GM12878 (cell line): ENCODE measurements at regions not wholly inside any gene's neighbourhood (a gene's known extent, or its start where the extent isn't known, plus 50 kb on each side); places are given as distances from the start of the nearest gene placed in this dataset.

Source experiments
- ATAC-seq: fragments of 200-7000 bp; cut with Tn5 transposase; 3 replicates; pipeline ENCODE4 v1.9.1; 2020; ENCODE audit warnings: mild to moderate bottlenecking, moderate library complexity
- BruUV-seq: library from RNA; stranded (reverse); fragments of 400-500 nt; replicated peaks from 2 replicates; lab custom pipeline; 2021; lab: Mats Ljungman, UMichigan
- CTCF ChIA-PET: fragments of 300-600 bp; sonication (Branson Sonifier 250); formaldehyde crosslinking; extraction: SDS; loops from one replicate; lab custom pipeline; 2021; ENCODE audit warnings: inconsistent platforms; lab: Yijun Ruan, JAX
- POLR2A ChIA-PET: fragments of 350-600 bp; formaldehyde crosslinking; extraction: SDS; loops from one replicate; lab custom pipeline; 2021; ENCODE audit warnings: inconsistent platforms; lab: Charles Lee
- RAD21 ChIA-PET: fragments of 300-600 bp; sonication (Branson Sonifier 250); formaldehyde crosslinking; loops from one replicate; lab custom pipeline; 2023; ENCODE audit warnings: antibody characterized with exemption; ENCODE audit not compliant: unreplicated experiment; lab: Charles Lee
- SMC1A ChIA-PET: fragments of 300-600 bp; sonication (Branson Sonifier 250); formaldehyde crosslinking; loops from one replicate; lab custom pipeline; 2023; ENCODE audit not compliant: unreplicated experiment, uncharacterized antibody; lab: Charles Lee
- DNase-seq: peaks from one replicate; pipeline ENCODE4 v3.0.0-alpha.2; 2011; ENCODE audit warnings: low read depth, low spot score
- FAIRE-seq: peaks from 3 replicates; lab custom pipeline; 2011; peaks lifted over from hg19 to GRCh38; lab: Jason Lieb, UNC
- H2AFZ ChIP-seq: 2 replicates; pipeline ENCODE4 v1.6.0; 2011; ENCODE audit warnings: low read depth, low read length, control low read depth; ENCODE audit not compliant: control insufficient read depth
- H3K27ac ChIP-seq: 2 replicates; pipeline ENCODE4 v1.5.1; 2011; ENCODE audit warnings: control low read depth; ENCODE audit not compliant: control insufficient read depth, insufficient read depth
- H3K27me3 ChIP-seq, 2 experiments: replicated peaks in 1 of 2; 2 replicates each; pipeline versions ENCODE4 v1.6.0 to v1.6.1; 2011; ENCODE audit warnings: low read length in 1 of 2; ENCODE audit not compliant: control insufficient read depth in 2 of 2, insufficient read depth in 2 of 2
- H3K36me3 ChIP-seq, 2 experiments: 2 replicates each; pipeline ENCODE4 v1.5.1; 2011; ENCODE audit warnings: low read length in 1 of 2; ENCODE audit not compliant: control insufficient read depth in 2 of 2, insufficient read depth in 2 of 2
- H3K4me1 ChIP-seq: 2 replicates; pipeline ENCODE4 v1.6.1; 2011; ENCODE audit warnings: mild to moderate bottlenecking, low read length, moderate library complexity, mixed read lengths; ENCODE audit not compliant: control insufficient read depth, insufficient read depth
- H3K4me2 ChIP-seq: 2 replicates; pipeline ENCODE4 v1.6.0; 2011; ENCODE audit warnings: control low read depth; ENCODE audit not compliant: control insufficient read depth, insufficient read depth
- H3K4me3 ChIP-seq: fragments of 200-600 bp; sonication (generic); 2 replicates; pipeline ENCODE4 v1.5.1; 2016
- H3K79me2 ChIP-seq: 2 replicates; pipeline ENCODE4 v1.6.0; 2011; ENCODE audit warnings: low read length; ENCODE audit not compliant: control insufficient read depth, insufficient read depth
- H3K9ac ChIP-seq: 2 replicates; pipeline ENCODE4 v1.8.0; 2011; ENCODE audit warnings: low read length, control low read depth, mixed read lengths; ENCODE audit not compliant: control insufficient read depth, insufficient read depth
- H3K9me3 ChIP-seq: replicated peaks from 3 replicates; pipeline ENCODE4 v1.5.1; 2011; ENCODE audit warnings: mild to moderate bottlenecking, low read length; ENCODE audit not compliant: control insufficient read depth, insufficient read depth
- H4K20me1 ChIP-seq: 2 replicates; pipeline ENCODE4 v1.6.0; 2011; ENCODE audit not compliant: control insufficient read depth, insufficient read depth
- BCL11A ChIP-seq: IDR thresholded peaks from 2 replicates; pipeline ENCODE4 v1.6.1; 2011; ENCODE audit warnings: low read depth, low read length
- BRCA1 ChIP-seq: IDR thresholded peaks from 2 replicates; pipeline ENCODE4 v1.6.1; 2011; ENCODE audit warnings: low read depth, low read length, improper control_type of control experiment
- CBFB ChIP-seq: IDR thresholded peaks from 2 replicates; pipeline ENCODE4 v1.6.1; 2016; ENCODE audit warnings: antibody characterized with exemption, low read depth
- CEBPB ChIP-seq, 2 experiments: fragments of 150-350 bp in 1 of 2; IDR thresholded peaks; 2 replicates each; pipeline ENCODE4 v1.6.1; 2012 to 2014; ENCODE audit warnings: low read depth in 2 of 2, low read length in 2 of 2, borderline replicate concordance in 1 of 2, inconsistent platforms in 1 of 2
- DPF2 ChIP-seq: fragments of 450-650 bp; IDR thresholded peaks from 2 replicates; pipeline ENCODE4 v1.6.1; 2017; ENCODE audit warnings: mild to moderate bottlenecking
- EGR1 ChIP-seq, 2 experiments: IDR thresholded peaks; 1 replicate in 1 of 2; 2 replicates in 1 of 2; pipeline ENCODE4 v1.6.1; 2011 to 2012; ENCODE audit warnings: low read depth in 2 of 2, low read length in 2 of 2, borderline replicate concordance in 1 of 2, mild to moderate bottlenecking in 1 of 2, moderate library complexity in 1 of 2
- HDAC2 ChIP-seq: fragments of 200-600 bp; sonication (generic); IDR thresholded peaks from 2 replicates; pipeline ENCODE4 v1.6.1; 2017
- IKZF1 ChIP-seq: fragments of 450-650 bp; conservative IDR thresholded peaks from 2 replicates; pipeline ENCODE4 v1.6.1; 2017; ENCODE audit warnings: antibody characterized with exemption, mild to moderate bottlenecking
- MAX ChIP-seq: IDR thresholded peaks from 2 replicates; pipeline ENCODE4 v1.6.1; 2012; ENCODE audit warnings: low read depth, low read length, improper control_type of control experiment
- POLR2AphosphoS2 ChIP-seq: IDR thresholded peaks from 2 replicates; pipeline ENCODE4 v1.6.1; 2011; ENCODE audit warnings: low read depth, mild to moderate bottlenecking, low read length, improper control_type of control experiment, moderate library complexity
- RAD51 ChIP-seq: fragments of 450-650 bp; IDR thresholded peaks from 2 replicates; pipeline ENCODE4 v1.6.1; 2016; ENCODE audit warnings: moderate library complexity, mild to moderate bottlenecking, inconsistent platforms
- RCOR1 ChIP-seq: conservative IDR thresholded peaks from 2 replicates; pipeline ENCODE4 v1.6.1; 2012; ENCODE audit warnings: low read depth, low read length, improper control_type of control experiment
- RUNX3 ChIP-seq: IDR thresholded peaks from 2 replicates; pipeline ENCODE4 v1.6.1; 2012; ENCODE audit warnings: low read length, inconsistent platforms
- SREBF1 ChIP-seq: IDR thresholded peaks from 2 replicates; pipeline ENCODE4 v1.6.1; 2012; ENCODE audit warnings: mild to moderate bottlenecking, low read length
- SREBF2 ChIP-seq: IDR thresholded peaks from 2 replicates; pipeline ENCODE4 v1.6.1; 2012; ENCODE audit warnings: mild to moderate bottlenecking, low read length
- YY1 ChIP-seq: IDR thresholded peaks from 2 replicates; pipeline ENCODE4 v1.6.1; 2011; ENCODE audit warnings: low read depth, mild to moderate bottlenecking, low read length
- ZNF24 ChIP-seq: fragments of 450-650 bp; IDR thresholded peaks from 2 replicates; pipeline ENCODE4 v1.6.1; 2017; ENCODE audit warnings: antibody characterized with exemption, mild to moderate bottlenecking
- ZZZ3 ChIP-seq: IDR thresholded peaks from 2 replicates; pipeline ENCODE4 v1.6.1; 2011; ENCODE audit warnings: low read depth; ENCODE audit not compliant: control insufficient read depth, insufficient read length
- WGBS: methylation state at CpG from one replicate; pipeline ENCODE4 v1.1.6; 2016; ENCODE audit warnings: low lambda C conversion rate; ENCODE audit not compliant: insufficient replicate concordance, insufficient coverage; ENCODE audit errors: missing lambda C conversion rate; 5-methylcytosine and 5-hydroxymethylcytosine counted together
- in situ Hi-C: fragments of 300-500 bp; cut with MboI; formaldehyde crosslinking; loops from 9 replicates; pipeline ENCODE4 v1.14.3; 2018; ENCODE audit warnings: mixed read lengths
- intact Hi-C: fragments of 100-400 bp; cut with micrococcal nuclease; formaldehyde crosslinking; loops from one replicate; pipeline ENCODE4 v1.14.2; 2022; ENCODE audit not compliant: unreplicated experiment
- TF ChIP-seq, protein P1 (sequence below): fragments of 150-350 bp; IDR thresholded peaks from 2 replicates; pipeline ENCODE4 v1.6.1; 2016; ENCODE audit warnings: low read depth, low read length
- TF ChIP-seq, protein P2 (sequence below): IDR thresholded peaks from 2 replicates; pipeline ENCODE4 v1.6.1; 2011; ENCODE audit warnings: low read depth, low read length, improper control_type of control experiment, borderline replicate concordance

DNA sequence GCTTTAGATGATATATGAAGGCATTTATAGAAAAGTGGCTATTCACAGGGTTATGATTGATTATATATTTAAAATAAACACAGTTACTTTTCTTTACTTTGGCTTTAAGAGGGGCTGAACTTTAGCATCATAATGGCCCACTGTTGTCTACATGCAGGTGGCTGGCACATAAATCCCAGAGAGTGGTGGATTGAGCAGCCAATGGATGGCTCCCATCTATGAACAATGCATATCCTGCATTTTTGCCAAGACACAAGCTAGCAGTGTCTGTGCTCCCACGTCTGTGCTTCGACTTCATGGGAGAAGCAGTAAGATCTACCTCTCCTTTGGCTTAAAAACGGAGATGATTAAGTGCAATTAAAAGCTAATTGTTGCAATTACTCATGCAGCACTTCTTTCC, 373.2 kb upstream of the CDH11 start:
- DNase-seq = no peak
- ChIA-PET RAD21 (no interaction called here), POLR2A (no interaction called here), CTCF (no interaction called here), SMC1A (no interaction called here)
- 8% methylated on average over 3 of the region's 3 CpGs for WGBS
- Histone ChIP-seq H3K27me3 (no peaks in the 10 kb centered on the region), H3K4me3 (no peak overlapping the region), H3K4me1 (no peaks in the 10 kb centered on the region), H3K36me3 (no peaks in the 10 kb centered on the region), H3K4me2 (no peak overlapping the region), H2AFZ (no peak overlapping the region), H3K9ac (no peak overlapping the region), H4K20me1 (no peaks in the 10 kb centered on the region), H3K9me3 (no peaks in the 10 kb centered on the region), H3K27ac (no peak overlapping the region), H3K79me2 (no peaks in the 10 kb centered on the region)
- intact Hi-C loops (no loop called here), in situ Hi-C loops (no loop called here)
- TF ChIP-seq, protein P1, sequence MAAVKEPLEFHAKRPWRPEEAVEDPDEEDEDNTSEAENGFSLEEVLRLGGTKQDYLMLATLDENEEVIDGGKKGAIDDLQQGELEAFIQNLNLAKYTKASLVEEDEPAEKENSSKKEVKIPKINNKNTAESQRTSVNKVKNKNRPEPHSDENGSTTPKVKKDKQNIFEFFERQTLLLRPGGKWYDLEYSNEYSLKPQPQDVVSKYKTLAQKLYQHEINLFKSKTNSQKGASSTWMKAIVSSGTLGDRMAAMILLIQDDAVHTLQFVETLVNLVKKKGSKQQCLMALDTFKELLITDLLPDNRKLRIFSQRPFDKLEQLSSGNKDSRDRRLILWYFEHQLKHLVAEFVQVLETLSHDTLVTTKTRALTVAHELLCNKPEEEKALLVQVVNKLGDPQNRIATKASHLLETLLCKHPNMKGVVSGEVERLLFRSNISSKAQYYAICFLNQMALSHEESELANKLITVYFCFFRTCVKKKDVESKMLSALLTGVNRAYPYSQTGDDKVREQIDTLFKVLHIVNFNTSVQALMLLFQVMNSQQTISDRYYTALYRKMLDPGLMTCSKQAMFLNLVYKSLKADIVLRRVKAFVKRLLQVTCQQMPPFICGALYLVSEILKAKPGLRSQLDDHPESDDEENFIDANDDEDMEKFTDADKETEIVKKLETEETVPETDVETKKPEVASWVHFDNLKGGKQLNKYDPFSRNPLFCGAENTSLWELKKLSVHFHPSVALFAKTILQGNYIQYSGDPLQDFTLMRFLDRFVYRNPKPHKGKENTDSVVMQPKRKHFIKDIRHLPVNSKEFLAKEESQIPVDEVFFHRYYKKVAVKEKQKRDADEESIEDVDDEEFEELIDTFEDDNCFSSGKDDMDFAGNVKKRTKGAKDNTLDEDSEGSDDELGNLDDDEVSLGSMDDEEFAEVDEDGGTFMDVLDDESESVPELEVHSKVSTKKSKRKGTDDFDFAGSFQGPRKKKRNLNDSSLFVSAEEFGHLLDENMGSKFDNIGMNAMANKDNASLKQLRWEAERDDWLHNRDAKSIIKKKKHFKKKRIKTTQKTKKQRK = no peak
- TF ChIP-seq IKZF1 = no peak
- no peak for TF ChIP-seq DPF2
- no peak for TF ChIP-seq RCOR1
- TF ChIP-seq RUNX3 = no peak
- no peak for TF ChIP-seq BCL11A
- TF ChIP-seq, protein P2, sequence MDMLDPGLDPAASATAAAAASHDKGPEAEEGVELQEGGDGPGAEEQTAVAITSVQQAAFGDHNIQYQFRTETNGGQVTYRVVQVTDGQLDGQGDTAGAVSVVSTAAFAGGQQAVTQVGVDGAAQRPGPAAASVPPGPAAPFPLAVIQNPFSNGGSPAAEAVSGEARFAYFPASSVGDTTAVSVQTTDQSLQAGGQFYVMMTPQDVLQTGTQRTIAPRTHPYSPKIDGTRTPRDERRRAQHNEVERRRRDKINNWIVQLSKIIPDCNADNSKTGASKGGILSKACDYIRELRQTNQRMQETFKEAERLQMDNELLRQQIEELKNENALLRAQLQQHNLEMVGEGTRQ = no peak
- TF ChIP-seq EGR1 (IDR thresholded peaks at IDR 0.05; ENCODE audit: borderline replicate concordance in 1 of 2, low read depth in 2 of 2, low read length in 2 of 2) = no peak
- no peak for TF ChIP-seq BRCA1
- TF ChIP-seq ZZZ3 = no peak
- no peak for TF ChIP-seq HDAC2
- TF ChIP-seq CEBPB (IDR thresholded peaks at IDR 0.05; ENCODE audit: borderline replicate concordance in 1 of 2, low read depth in 2 of 2, low read length in 2 of 2) = no peak
- no peak for TF ChIP-seq SREBF1
- no peak for TF ChIP-seq MAX
- no peak for TF ChIP-seq SREBF2
- TF ChIP-seq CBFB = no peak
- TF ChIP-seq YY1 = no peak
- no peak for TF ChIP-seq POLR2AphosphoS2
- TF ChIP-seq ZNF24 = no peak
- TF ChIP-seq RAD51 = no peak
- no peak for ATAC-seq
- BruUV-seq = no TSS peak
- no peak for FAIRE-seq
